Upper lobe of left lung (tissue), 6 donors: ENCODE measurements at regions not wholly inside any gene's neighbourhood (a gene's known extent, or its start where the extent isn't known, plus 50 kb on each side); places are given as distances from the start of the nearest gene placed in this dataset.

Source experiments
- ATAC-seq, 2 donors: fragments of 200-7000 bp; cut with Tn5 transposase; one replicate each; pipeline ENCODE4 v1.9.1; 2022; ENCODE audit warnings: mild to moderate bottlenecking in 2 of 2, moderate library complexity in 2 of 2; ENCODE audit not compliant: low FRiP score in 2 of 2
- DNase-seq, 2 donors: peaks; one replicate each; pipeline ENCODE4 v3.0.0-alpha.2; 2019 to 2020
- H3K27ac ChIP-seq, 4 donors: fragments of 200-600 bp; sonication (generic); one replicate each; pipeline ENCODE4 v1.5.1; 2016 to 2019
- H3K27me3 ChIP-seq, 4 donors: fragments of 200-600 bp; sonication (generic); one replicate each; pipeline ENCODE4 v1.5.1; 2017 to 2019
- H3K36me3 ChIP-seq, 4 donors: fragments of 200-600 bp; sonication (generic); one replicate each; pipeline ENCODE4 v1.5.1; 2016 to 2019
- H3K4me1 ChIP-seq, 4 donors: fragments of 200-600 bp; sonication (generic); one replicate each; pipeline ENCODE4 v1.5.1; 2018 to 2019
- H3K4me3 ChIP-seq, 4 donors: fragments of 200-600 bp; sonication (generic); one replicate each; pipeline ENCODE4 v1.5.1; 2017 to 2019; ENCODE audit warnings: mild to moderate bottlenecking in 2 of 4, moderate library complexity in 1 of 4
- H3K9me3 ChIP-seq, 4 donors: fragments of 200-600 bp; sonication (generic); one replicate each; pipeline ENCODE4 v1.5.1; 2018 to 2019
- EP300 ChIP-seq, 4 donors: sonication (generic); formaldehyde crosslinking; IDR thresholded peaks; one replicate each; pipeline ENCODE4 v1.5.1; 2017; ENCODE audit warnings: antibody characterized with exemption in 4 of 4, control low read depth in 2 of 4
- POLR2A ChIP-seq, 4 donors: fragments of 450-650 bp; IDR thresholded peaks; one replicate each; pipeline ENCODE4 v1.5.1; 2016 to 2017; ENCODE audit warnings: antibody characterized with exemption in 4 of 4, mild to moderate bottlenecking in 2 of 4
- POLR2AphosphoS5 ChIP-seq, 2 donors: sonication (generic); formaldehyde crosslinking; IDR thresholded peaks; one replicate each; pipeline ENCODE4 v1.5.1; 2017; ENCODE audit warnings: antibody characterized with exemption in 2 of 2
- WGBS, 2 donors: methylation state at CpG; one replicate each; pipeline ENCODE4 v1.1.5; 2017 to 2018; 5-methylcytosine and 5-hydroxymethylcytosine counted together
- TF ChIP-seq, protein P1 (sequence below), 6 experiments: fragments of 450-650 bp in 4 of 6; fragments of 200-600 bp in 2 of 6; sonication (generic) in 2 of 6; IDR thresholded peaks; one replicate each; pipeline ENCODE4 v1.5.1; 2016 to 2019; ENCODE audit warnings: antibody characterized with exemption in 6 of 6
- donor health status: DM: no; HTN: no; CAD: no; lungs with moderate emphysema.
- donor health status: DM: no; HTN: yes; CAD: no; lungs with severe emphysema.

DNA sequence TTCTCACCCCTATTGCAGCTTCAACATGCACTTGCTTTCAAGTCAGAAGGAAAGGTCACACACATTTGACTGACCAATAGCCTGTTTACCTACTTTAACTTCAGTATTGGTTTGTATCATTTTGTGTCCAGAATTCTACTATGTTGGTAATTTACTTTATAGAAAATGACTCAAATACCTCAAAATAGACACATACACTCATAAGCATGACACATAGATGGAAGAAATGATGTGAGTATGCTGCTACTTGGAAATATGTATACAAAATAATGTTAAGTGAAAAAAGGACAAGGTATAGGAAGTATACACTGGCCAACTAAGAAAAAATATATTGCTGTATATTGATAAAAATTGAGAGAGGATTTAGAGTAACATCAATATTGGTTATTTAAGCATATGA, 98.8 kb upstream of the CASK start:
- Histone ChIP-seq H3K9me3 (no peaks in the 10 kb centered on the region), H3K4me3 (no peak overlapping the region), H3K4me1 (no peaks in the 10 kb centered on the region), H3K27ac (no peak overlapping the region), H3K27me3 (no peaks in the 10 kb centered on the region), H3K36me3 (no peaks in the 10 kb centered on the region)
- DNase-seq, result no peak
- ATAC-seq, result no peak
- TF ChIP-seq EP300 (IDR thresholded peaks at IDR 0.05) (no peak), POLR2A (IDR thresholded peaks at IDR 0.05) (no peak), POLR2AphosphoS5 (IDR thresholded peaks at IDR 0.05) (no peak)
- TF ChIP-seq, protein P1, sequence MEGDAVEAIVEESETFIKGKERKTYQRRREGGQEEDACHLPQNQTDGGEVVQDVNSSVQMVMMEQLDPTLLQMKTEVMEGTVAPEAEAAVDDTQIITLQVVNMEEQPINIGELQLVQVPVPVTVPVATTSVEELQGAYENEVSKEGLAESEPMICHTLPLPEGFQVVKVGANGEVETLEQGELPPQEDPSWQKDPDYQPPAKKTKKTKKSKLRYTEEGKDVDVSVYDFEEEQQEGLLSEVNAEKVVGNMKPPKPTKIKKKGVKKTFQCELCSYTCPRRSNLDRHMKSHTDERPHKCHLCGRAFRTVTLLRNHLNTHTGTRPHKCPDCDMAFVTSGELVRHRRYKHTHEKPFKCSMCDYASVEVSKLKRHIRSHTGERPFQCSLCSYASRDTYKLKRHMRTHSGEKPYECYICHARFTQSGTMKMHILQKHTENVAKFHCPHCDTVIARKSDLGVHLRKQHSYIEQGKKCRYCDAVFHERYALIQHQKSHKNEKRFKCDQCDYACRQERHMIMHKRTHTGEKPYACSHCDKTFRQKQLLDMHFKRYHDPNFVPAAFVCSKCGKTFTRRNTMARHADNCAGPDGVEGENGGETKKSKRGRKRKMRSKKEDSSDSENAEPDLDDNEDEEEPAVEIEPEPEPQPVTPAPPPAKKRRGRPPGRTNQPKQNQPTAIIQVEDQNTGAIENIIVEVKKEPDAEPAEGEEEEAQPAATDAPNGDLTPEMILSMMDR (IDR thresholded peaks at IDR 0.05), result no peak

DNA sequence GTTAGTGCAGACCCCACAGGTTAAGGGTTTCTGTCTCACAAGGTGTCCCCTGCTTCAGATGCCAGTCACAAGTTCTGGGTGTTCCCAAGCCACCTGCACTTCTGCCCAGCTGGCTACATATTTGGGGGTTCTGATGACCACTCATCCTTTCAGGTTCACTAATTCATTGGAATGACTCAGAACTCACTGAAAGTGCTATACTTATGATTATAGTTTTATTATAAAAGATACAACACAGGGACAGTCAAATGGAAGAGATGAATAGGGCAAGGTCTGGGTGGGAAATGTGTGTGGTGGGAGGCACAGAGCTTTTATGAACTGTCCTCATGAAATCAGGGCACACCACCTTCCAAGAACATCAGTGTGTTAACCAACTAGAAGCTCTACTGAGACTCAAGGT, 97.7 kb upstream of the CASK start:
- Histone ChIP-seq H3K9me3 (no peaks in the 10 kb centered on the region), H3K36me3 (no peaks in the 10 kb centered on the region), H3K27ac (no peak overlapping the region), H3K4me1 (no peaks in the 10 kb centered on the region), H3K4me3 (no peak overlapping the region), H3K27me3 (no peaks in the 10 kb centered on the region)
- ATAC-seq (no peak), DNase-seq (no peak)
- TF ChIP-seq POLR2AphosphoS5 (IDR thresholded peaks at IDR 0.05), result no peak
- no peak for TF ChIP-seq EP300 (IDR thresholded peaks at IDR 0.05)
- no peak for TF ChIP-seq POLR2A (IDR thresholded peaks at IDR 0.05)
- TF ChIP-seq, protein P1 (IDR thresholded peaks at IDR 0.05), result no peak

GRCh38 chrX:42020225-42020624, 96.9 kb upstream of the CASK start:
- WGBS, 2 donors, result 87% methylated on average over 2 of the region's 2 CpGs; no CpG with 5 or more reads in 1 of the 2 donors
- ATAC-seq, result no peak
- no peak for TF ChIP-seq POLR2AphosphoS5 (IDR thresholded peaks at IDR 0.05)
- DNase-seq, result no peak
- no peaks in the 10 kb centered on the region for H3K4me1 ChIP-seq
- H3K4me3 ChIP-seq, result no peak overlapping the region
- no peaks in the 10 kb centered on the region for H3K27me3 ChIP-seq
- no peak overlapping the region for H3K27ac ChIP-seq
- no peaks in the 10 kb centered on the region for H3K9me3 ChIP-seq
- no peaks in the 10 kb centered on the region for H3K36me3 ChIP-seq

- Histone ChIP-seq H3K4me1 (no peaks in the 10 kb centered on the region), H3K36me3 (no peaks in the 10 kb centered on the region), H3K4me3 (no peak overlapping the region), H3K27ac (no peak overlapping the region), H3K9me3 (no peaks in the 10 kb centered on the region), H3K27me3 (no peaks in the 10 kb centered on the region)
- no peak for TF ChIP-seq POLR2A (IDR thresholded peaks at IDR 0.05)
- TF ChIP-seq POLR2AphosphoS5 (IDR thresholded peaks at IDR 0.05), result no peak
- TF ChIP-seq, protein P1 (IDR thresholded peaks at IDR 0.05), result no peak
- TF ChIP-seq EP300 (IDR thresholded peaks at IDR 0.05), result no peak
- ATAC-seq (no peak), DNase-seq (no peak)
- WGBS, 2 donors, result 56 to 68% methylated on average over 1 of the region's 1 CpG
Observed at GRCh38 chrX:42017971-42018370, 94.6 kb upstream of the CASK start.

- Histone ChIP-seq H3K27ac (no peak overlapping the region), H3K9me3 (no peaks in the 10 kb centered on the region), H3K36me3 (no peaks in the 10 kb centered on the region), H3K4me1 (no peaks in the 10 kb centered on the region), H3K27me3 (no peaks in the 10 kb centered on the region), H3K4me3 (no peak overlapping the region)
- TF ChIP-seq, protein P1 (IDR thresholded peaks at IDR 0.05), result no peak
- TF ChIP-seq EP300 (IDR thresholded peaks at IDR 0.05) (no peak), POLR2A (IDR thresholded peaks at IDR 0.05) (no peak), POLR2AphosphoS5 (IDR thresholded peaks at IDR 0.05) (no peak)
- DNase-seq, result no peak
- 81 to 94% methylated on average over 3 of the region's 3 CpGs for WGBS, 2 donors
- ATAC-seq, result no peak
Observed at GRCh38 chrX:42000836-42001235, 77.5 kb upstream of the CASK start.
